Heart left ventricle (tissue), 16 donors: ENCODE measurements at regions not wholly inside any gene's neighbourhood (a gene's known extent, or its start where the extent isn't known, plus 50 kb on each side); places are given as distances from the start of the nearest gene placed in this dataset.

Experiments used
- ATAC-seq, 4 donors: fragments of 200-7000 bp; cut with Tn5 transposase; one replicate each; pipeline ENCODE4 v1.9.1; 2020 to 2022; ENCODE audit warnings: moderate library complexity in 4 of 4, mild to moderate bottlenecking in 3 of 4, moderate number of reproducible peaks in 1 of 4
- DNase-seq, 5 donors: peaks; one replicate each; pipeline ENCODE4 v3.0.0-alpha.2; 2020
- H3K27ac ChIP-seq, 12 donors: fragments of 200-600 bp; sonication (generic) in 4 of 12; one replicate each; pipeline versions ENCODE4 v1.5.0 to v1.8.0; 2016 to 2022; ENCODE audit warnings: mild to moderate bottlenecking in 2 of 12
- H3K27me3 ChIP-seq, 9 donors: fragments of 200-600 bp; sonication (generic) in 2 of 9; one replicate each; pipeline versions ENCODE4 v1.5.1 to v1.8.0; 2016 to 2022; ENCODE audit warnings: mild to moderate bottlenecking in 3 of 9
- H3K36me3 ChIP-seq, 9 donors: fragments of 200-600 bp; sonication (generic) in 2 of 9; one replicate each; pipeline versions ENCODE4 v1.5.0 to v1.8.0; 2018 to 2022; ENCODE audit warnings: mild to moderate bottlenecking in 2 of 9
- H3K4me1 ChIP-seq, 12 donors: fragments of 200-600 bp; sonication (generic) in 4 of 12; one replicate each; pipeline versions ENCODE4 v1.5.0 to v1.8.0; 2016 to 2022; ENCODE audit warnings: mild to moderate bottlenecking in 3 of 12
- H3K4me3 ChIP-seq, 12 donors: fragments of 200-600 bp; sonication (generic) in 4 of 12; one replicate each; pipeline versions ENCODE4 v1.5.0 to v1.8.0; 2017 to 2022; ENCODE audit warnings: mild to moderate bottlenecking in 9 of 12, moderate library complexity in 4 of 12
- H3K9me3 ChIP-seq, 12 donors: fragments of 200-600 bp; sonication (generic) in 4 of 12; one replicate each; pipeline versions ENCODE4 v1.5.0 to v1.8.0; 2016 to 2022; ENCODE audit warnings: mild to moderate bottlenecking in 1 of 12
- POLR2A ChIP-seq, 2 donors: fragments of 450-650 bp; IDR thresholded peaks; one replicate each; pipeline ENCODE4 v1.6.1; 2017; ENCODE audit warnings: antibody characterized with exemption in 2 of 2, mild to moderate bottlenecking in 2 of 2, moderate library complexity in 2 of 2
- WGBS, 4 donors: extraction: QIAGEN DNeasy Blood & Tissue Kit in 2 of 4; methylation state at CpG; one replicate each; pipeline versions ENCODE4 v1.1.5 to v1.1.7; 2013 to 2018; 5-methylcytosine and 5-hydroxymethylcytosine counted together
- intact Hi-C, 10 donors: fragments of 100-400 bp; cut with DNase I; formaldehyde crosslinking; loops; one replicate each; pipeline versions ENCODE4 v1.11.1 to v1.14.2; 2022
- TF ChIP-seq, protein P1 (sequence below), 12 donors: fragments of 200-600 bp; sonication (generic) in 4 of 12; IDR thresholded peaks; one replicate each; pipeline versions ENCODE4 v1.5.0 to v1.8.0; 2018 to 2022; ENCODE audit warnings: antibody characterized with exemption in 12 of 12, mild to moderate bottlenecking in 5 of 12
- donor health status: ischemic (EF 13 %, LVEDD 7.1; RV severe dilation, severe dysfunction).
- donor health status: healthy with polysubstance abuse.
- donor health status: DM: no; HTN: yes; CAD: no.
- donor health status: DM: no; HTN: no; CAD: no.
- donor health status: ischemic (EF 25% LVEDD 6.9; RV normal size, moderate dysfunction).
- donor health status: ischemic (EF 25% LVEDD 5.7; RV mildly dilated, moderate dysfunction).
- donor health status: healthy.
- donor health status: DM: yes; HTN: yes; CAD: no.
- donor health status: ischemic (EF 35%, LVEDD 5.7; RV mildly dilated, moderate dysfunction).
- donor health status: nonischemic (EF 11% LVEDD 7.7; RV severe dilation, severe dysfunction).
- donor health status: DM: yes; HTN: yes; CAD: no.
- donor health status: PGD.
- donor health status: ischemic (EF 29% LVEDD 5.4; RV normal size, mild dysfunction).
- donor health status: nonischemic (EF 23%, LVEDD 6.1; RV moderate dilation, normal function).

GRCh38 chr4:134388351-134388750, 186.8 kb upstream of the PABPC4L start:
- Histone ChIP-seq H3K9me3 (peaks cover 0 to 11% (median 0%) of the 10 kb centered on the region in 12 donors), H3K36me3 (no peaks in the 10 kb centered on the region), H3K4me1 (no peaks in the 10 kb centered on the region), H3K27me3 (no peaks in the 10 kb centered on the region), H3K4me3 (no peak overlapping the region), H3K27ac (no peak overlapping the region)
- 65 to 82% (median 72%) methylated on average over 4 of the region's 4 CpGs for WGBS, 4 donors
- intact Hi-C loops = no loop called here
- DNase-seq (no peak), ATAC-seq (no peak)
- TF ChIP-seq, protein P1, sequence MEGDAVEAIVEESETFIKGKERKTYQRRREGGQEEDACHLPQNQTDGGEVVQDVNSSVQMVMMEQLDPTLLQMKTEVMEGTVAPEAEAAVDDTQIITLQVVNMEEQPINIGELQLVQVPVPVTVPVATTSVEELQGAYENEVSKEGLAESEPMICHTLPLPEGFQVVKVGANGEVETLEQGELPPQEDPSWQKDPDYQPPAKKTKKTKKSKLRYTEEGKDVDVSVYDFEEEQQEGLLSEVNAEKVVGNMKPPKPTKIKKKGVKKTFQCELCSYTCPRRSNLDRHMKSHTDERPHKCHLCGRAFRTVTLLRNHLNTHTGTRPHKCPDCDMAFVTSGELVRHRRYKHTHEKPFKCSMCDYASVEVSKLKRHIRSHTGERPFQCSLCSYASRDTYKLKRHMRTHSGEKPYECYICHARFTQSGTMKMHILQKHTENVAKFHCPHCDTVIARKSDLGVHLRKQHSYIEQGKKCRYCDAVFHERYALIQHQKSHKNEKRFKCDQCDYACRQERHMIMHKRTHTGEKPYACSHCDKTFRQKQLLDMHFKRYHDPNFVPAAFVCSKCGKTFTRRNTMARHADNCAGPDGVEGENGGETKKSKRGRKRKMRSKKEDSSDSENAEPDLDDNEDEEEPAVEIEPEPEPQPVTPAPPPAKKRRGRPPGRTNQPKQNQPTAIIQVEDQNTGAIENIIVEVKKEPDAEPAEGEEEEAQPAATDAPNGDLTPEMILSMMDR (IDR thresholded peaks at IDR 0.05) = no peak
- TF ChIP-seq POLR2A (IDR thresholded peaks at IDR 0.05) = no peak

GRCh38 chr4:134382478-134383227, 181.1 kb upstream of the PABPC4L start:
- H3K27me3 ChIP-seq = no peaks in the 10 kb centered on the region
- H3K27ac ChIP-seq = no peak overlapping the region
- no peak for TF ChIP-seq POLR2A (IDR thresholded peaks at IDR 0.05)
- TF ChIP-seq, protein P1 (IDR thresholded peaks at IDR 0.05) = no peak
- H3K4me1 ChIP-seq = no peaks in the 10 kb centered on the region
- no peaks in the 10 kb centered on the region for H3K36me3 ChIP-seq
- intact Hi-C loops = no loop called here
- no peaks in the 10 kb centered on the region for H3K9me3 ChIP-seq
- no peak overlapping the region for H3K4me3 ChIP-seq
- ATAC-seq = no peak
- no peak for DNase-seq

DNA sequence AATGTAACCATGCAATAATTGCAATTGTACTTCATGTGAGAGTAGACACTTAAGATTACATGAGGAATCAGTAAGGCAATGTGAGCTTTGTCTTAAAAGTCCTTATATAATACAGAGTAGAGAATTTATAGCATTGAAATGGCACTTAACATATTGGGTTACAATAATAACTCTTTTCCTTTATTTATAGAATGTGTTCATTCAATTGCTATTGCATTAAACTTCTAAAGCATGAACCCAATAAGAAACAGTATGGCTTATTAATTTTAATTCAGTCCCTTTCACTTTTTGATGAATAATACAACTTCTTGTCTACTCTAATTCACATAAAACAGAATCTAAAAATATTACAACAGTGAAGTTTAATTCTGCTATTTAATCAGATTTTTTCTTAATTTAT, 174.2 kb upstream of the PABPC4L start:
- TF ChIP-seq, protein P1 (IDR thresholded peaks at IDR 0.05) = no peak
- no peak overlapping the region for H3K27ac ChIP-seq
- DNase-seq (no peak), ATAC-seq (no peak)
- H3K9me3 ChIP-seq = no peaks in the 10 kb centered on the region
- no peaks in the 10 kb centered on the region for H3K36me3 ChIP-seq
- H3K4me3 ChIP-seq = no peak overlapping the region
- H3K4me1 ChIP-seq = no peaks in the 10 kb centered on the region
- intact Hi-C loops = no loop called here
- no peaks in the 10 kb centered on the region for H3K27me3 ChIP-seq

DNA sequence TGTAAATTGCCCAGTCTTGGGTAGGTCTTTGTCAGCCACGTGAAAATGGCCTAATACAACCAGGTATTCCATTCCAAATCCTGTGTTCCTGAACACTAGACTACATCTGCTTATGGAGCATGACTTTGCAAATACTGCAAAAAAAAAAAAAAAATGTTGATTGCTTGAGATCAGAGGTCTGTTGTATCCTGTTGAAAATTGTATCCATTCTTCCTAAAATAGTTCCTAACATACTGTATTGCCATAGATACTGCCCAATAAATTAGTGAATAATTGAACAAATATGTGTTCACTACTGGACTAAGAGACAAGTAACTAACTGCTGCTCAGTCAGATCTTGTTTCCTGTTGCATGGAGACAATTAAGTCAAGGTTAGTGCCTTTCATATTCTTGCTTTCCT, 164.3 kb upstream of the PABPC4L start:
- no peak overlapping the region for H3K4me3 ChIP-seq
- H3K27ac ChIP-seq = no peak overlapping the region
- ATAC-seq (no peak), DNase-seq (no peak)
- intact Hi-C loops = no loop called here
- H3K9me3 ChIP-seq = no peaks in the 10 kb centered on the region
- no peak for TF ChIP-seq POLR2A (IDR thresholded peaks at IDR 0.05)
- TF ChIP-seq, protein P1 (IDR thresholded peaks at IDR 0.05) = no peak
- H3K4me1 ChIP-seq = no peaks in the 10 kb centered on the region
- no peaks in the 10 kb centered on the region for H3K27me3 ChIP-seq
- 70 to 77% (median 73%) methylated on average over 1 of the region's 1 CpG for WGBS, 4 donors
- no peaks in the 10 kb centered on the region for H3K36me3 ChIP-seq
